ENCODE measurements at regions not wholly inside any gene's neighbourhood (a gene's known extent, or its start where the extent isn't known, plus 50 kb on each side); places are given as distances from the start of the nearest gene placed in this dataset.

DNA sequence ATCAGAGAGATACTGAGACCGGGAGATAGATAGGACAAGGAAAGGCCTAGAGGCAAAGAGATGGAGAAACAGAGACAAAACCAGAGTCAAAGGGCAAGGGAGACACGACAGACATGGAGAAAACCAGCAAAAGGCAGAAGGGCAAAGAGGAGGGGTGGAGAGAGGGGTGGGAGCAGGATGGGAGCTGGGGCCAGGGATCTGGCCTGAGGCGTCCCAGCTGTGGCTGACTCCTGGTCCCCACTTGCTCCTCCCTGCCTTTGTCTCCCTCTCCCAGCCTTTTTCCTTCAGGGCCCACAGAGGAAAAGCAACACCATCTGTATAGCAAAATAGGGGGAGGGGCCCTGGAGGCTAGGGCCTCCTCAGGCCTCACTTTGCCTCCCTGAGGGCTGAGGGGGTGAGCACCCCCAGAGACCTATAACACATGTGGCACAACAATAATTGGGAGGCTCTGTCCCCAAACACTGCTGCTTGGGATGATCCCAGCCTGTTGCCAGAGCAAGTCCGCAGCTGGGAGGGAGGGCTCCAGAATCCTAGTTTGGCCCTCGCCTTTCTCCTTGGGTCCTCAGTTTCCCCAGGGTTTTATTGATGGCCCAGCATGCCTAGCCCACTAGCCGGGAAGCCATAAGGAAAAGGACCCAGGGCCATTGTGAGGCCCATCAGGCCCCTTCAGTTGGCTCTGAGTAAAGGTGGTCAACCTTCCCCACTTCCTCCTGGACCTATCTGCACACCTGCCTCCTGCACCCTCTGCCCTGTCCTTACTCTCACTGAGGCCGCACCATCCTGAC lies 96.8 kb downstream of the PJA1 start:
- no peak for FAIRE-seq
- Histone ChIP-seq H3K27me3 (replicated peaks in 1 of 2; ENCODE audit: control insufficient read depth in 2 of 2, insufficient read depth in 2 of 2, low read length in 1 of 2) (no peaks in the 10 kb centered on the region; a peak in 1 of 4 replicates), H3K36me3 (ENCODE audit: control insufficient read depth in 2 of 2, insufficient read depth in 2 of 2, low read length in 1 of 2) (no peaks in the 10 kb centered on the region), H3K4me2 (ENCODE audit: control insufficient read depth, insufficient read depth) (no peak overlapping the region), H2AFZ (ENCODE audit: control insufficient read depth, low read depth, low read length) (no peak overlapping the region), H4K20me1 (ENCODE audit: control insufficient read depth, insufficient read depth) (no peaks in the 10 kb centered on the region), H3K4me1 (ENCODE audit: control insufficient read depth, insufficient read depth, low read length) (no peaks in the 10 kb centered on the region), H3K4me3 (no peak overlapping the region), H3K79me2 (ENCODE audit: control insufficient read depth, insufficient read depth, low read length) (no peaks in the 10 kb centered on the region), H3K9ac (ENCODE audit: control insufficient read depth, insufficient read depth, low read length) (no peak overlapping the region), H3K27ac (ENCODE audit: control insufficient read depth, insufficient read depth) (no peak overlapping the region), H3K9me3 (replicated peaks; ENCODE audit: control insufficient read depth, insufficient read depth, low read length) (no peaks in the 10 kb centered on the region; the same call in 2 of the 3 replicates)
- in situ Hi-C loops (cut with MboI) (no loop called here), intact Hi-C loops (cut with micrococcal nuclease; ENCODE audit: unreplicated experiment) (no loop called here)
- CTCF ChIA-PET, result no interaction called here
- no peak for ATAC-seq
- RAD21 ChIA-PET (ENCODE audit: unreplicated experiment), result interaction anchor here (1.0 kb wide), 1 partner anchor 240 kb away, joined by 3 read pairs; the partner anchor contains the start of gene EFNB1
- SMC1A ChIA-PET (ENCODE audit: uncharacterized antibody, unreplicated experiment), result no interaction called here
- POLR2A ChIA-PET, result no interaction called here
- TF ChIP-seq PML (IDR thresholded peaks at IDR 0.05; ENCODE audit: low read length) (no peak), HDGF (IDR thresholded peaks at IDR 0.05) (no peak), ZNF274 (IDR thresholded peaks at IDR 0.05; ENCODE audit: insufficient read depth, insufficient read length) (no peak), ZSCAN29 (IDR thresholded peaks at IDR 0.05) (no peak), CBX5 (IDR thresholded peaks at IDR 0.05; ENCODE audit: low read depth) (no peak), ATF7 (IDR thresholded peaks at IDR 0.05; ENCODE audit: low read depth) (no peak), STAT1 (conservative IDR thresholded peaks at IDR 0.05) (no peak), NFYA (IDR thresholded peaks at IDR 0.05; ENCODE audit: borderline replicate concordance, low read depth, low read length) (no peak)
- TF ChIP-seq, protein P1, sequence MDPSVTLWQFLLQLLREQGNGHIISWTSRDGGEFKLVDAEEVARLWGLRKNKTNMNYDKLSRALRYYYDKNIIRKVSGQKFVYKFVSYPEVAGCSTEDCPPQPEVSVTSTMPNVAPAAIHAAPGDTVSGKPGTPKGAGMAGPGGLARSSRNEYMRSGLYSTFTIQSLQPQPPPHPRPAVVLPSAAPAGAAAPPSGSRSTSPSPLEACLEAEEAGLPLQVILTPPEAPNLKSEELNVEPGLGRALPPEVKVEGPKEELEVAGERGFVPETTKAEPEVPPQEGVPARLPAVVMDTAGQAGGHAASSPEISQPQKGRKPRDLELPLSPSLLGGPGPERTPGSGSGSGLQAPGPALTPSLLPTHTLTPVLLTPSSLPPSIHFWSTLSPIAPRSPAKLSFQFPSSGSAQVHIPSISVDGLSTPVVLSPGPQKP (IDR thresholded peaks at IDR 0.05; ENCODE audit: low read depth, low read length), result no peak
- TF ChIP-seq, protein P2, sequence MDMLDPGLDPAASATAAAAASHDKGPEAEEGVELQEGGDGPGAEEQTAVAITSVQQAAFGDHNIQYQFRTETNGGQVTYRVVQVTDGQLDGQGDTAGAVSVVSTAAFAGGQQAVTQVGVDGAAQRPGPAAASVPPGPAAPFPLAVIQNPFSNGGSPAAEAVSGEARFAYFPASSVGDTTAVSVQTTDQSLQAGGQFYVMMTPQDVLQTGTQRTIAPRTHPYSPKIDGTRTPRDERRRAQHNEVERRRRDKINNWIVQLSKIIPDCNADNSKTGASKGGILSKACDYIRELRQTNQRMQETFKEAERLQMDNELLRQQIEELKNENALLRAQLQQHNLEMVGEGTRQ (IDR thresholded peaks at IDR 0.05; ENCODE audit: borderline replicate concordance, low read depth, low read length), result no peak
- no peak for DNase-seq (ENCODE audit: low read depth, low spot score)
- BruUV-seq (replicated peaks), result no TSS peak
- 15% methylated on average over 7 of the region's 7 CpGs for WGBS (ENCODE audit: insufficient coverage, insufficient replicate concordance, low lambda C conversion rate, missing lambda C conversion rate)

Data from GM12878 (cell line).